Heart right ventricle (tissue), 16 donors: ENCODE measurements at regions not wholly inside any gene's neighbourhood (a gene's known extent, or its start where the extent isn't known, plus 50 kb on each side); places are given as distances from the start of the nearest gene placed in this dataset.

ENCODE experiments used
- ATAC-seq, 8 donors: fragments of 200-7000 bp; cut with Tn5 transposase; one replicate each; pipeline ENCODE4 v1.9.1; 2020; ENCODE audit warnings: mild to moderate bottlenecking in 8 of 8, moderate library complexity in 8 of 8, moderate number of reproducible peaks in 1 of 8
- DNase-seq, 2 donors: peaks; one replicate each; pipeline ENCODE4 v3.0.0-alpha.2; 2020
- H3K27ac ChIP-seq, 10 donors: fragments of 200-600 bp; sonication (generic) in 2 of 10; one replicate each; pipeline versions ENCODE4 v1.5.0 to v1.8.0; 2020 to 2022; ENCODE audit warnings: mild to moderate bottlenecking in 3 of 10
- H3K27me3 ChIP-seq, 7 donors: fragments of 200-600 bp; one replicate each; pipeline ENCODE4 v1.8.0; 2021 to 2022; ENCODE audit warnings: mild to moderate bottlenecking in 2 of 7
- H3K36me3 ChIP-seq, 9 donors: fragments of 200-600 bp; sonication (generic) in 1 of 9; one replicate each; pipeline versions ENCODE4 v1.5.0 to v1.8.0; 2020 to 2022; ENCODE audit warnings: mild to moderate bottlenecking in 2 of 9
- H3K4me1 ChIP-seq, 9 donors: fragments of 200-600 bp; sonication (generic) in 1 of 9; one replicate each; pipeline versions ENCODE4 v1.5.0 to v1.8.0; 2020 to 2022; ENCODE audit warnings: mild to moderate bottlenecking in 4 of 9
- H3K4me3 ChIP-seq, 10 donors: fragments of 200-600 bp; sonication (generic) in 2 of 10; one replicate each; pipeline versions ENCODE4 v1.5.0 to v1.8.0; 2020 to 2022; ENCODE audit warnings: mild to moderate bottlenecking in 7 of 10, moderate library complexity in 2 of 10
- H3K9me3 ChIP-seq, 11 donors: fragments of 200-600 bp in 10 of 11; sonication (generic) in 2 of 11; one replicate each; pipeline versions ENCODE4 v1.5.0 to v1.8.0; 2013 to 2022; ENCODE audit warnings: mild to moderate bottlenecking in 2 of 11, control low read depth in 1 of 11, moderate library complexity in 1 of 11
- CTCF ChIP-seq, 9 donors: fragments of 200-600 bp; sonication (generic) in 2 of 9; IDR thresholded peaks; one replicate each; pipeline versions ENCODE4 v1.5.0 to v1.8.0; 2021 to 2022; ENCODE audit warnings: antibody characterized with exemption in 9 of 9, mild to moderate bottlenecking in 5 of 9, moderate library complexity in 1 of 9
- WGBS, 2 donors: extraction: QIAGEN DNeasy Blood & Tissue Kit; methylation state at CpG; one replicate each; pipeline ENCODE4 v1.1.7; 2013; ENCODE audit warnings: inconsistent platforms in 1 of 2; 5-methylcytosine and 5-hydroxymethylcytosine counted together
- intact Hi-C, 10 donors: fragments of 100-400 bp; cut with DNase I; formaldehyde crosslinking; loops; one replicate each; pipeline versions ENCODE4 v1.11.1 to v1.14.2; 2022
- donor health status: Arrhythmogenic right ventricular cardiomyopathy.
- donor health status: ischemic (EF 13 %, LVEDD 7.1; RV severe dilation, severe dysfunction).
- donor health status: healthy with polysubstance abuse.
- donor health status: DM: no; HTN: yes; CAD: no.
- donor health status: DM: no; HTN: no; CAD: no.
- donor health status: ischemic (EF 25% LVEDD 6.9; RV normal size, moderate dysfunction).
- donor health status: ischemic (EF 25% LVEDD 5.7; RV mildly dilated, moderate dysfunction).
- donor health status: healthy.
- donor health status: DM: yes; HTN: yes; CAD: no.
- donor health status: Ischemic cardiomyopathy.
- donor health status: ischemic (EF 35%, LVEDD 5.7; RV mildly dilated, moderate dysfunction).
- donor health status: nonischemic (EF 11% LVEDD 7.7; RV severe dilation, severe dysfunction).
- donor health status: DM: yes; HTN: yes; CAD: no.
- donor health status: PGD.
- donor health status: ischemic (EF 29% LVEDD 5.4; RV normal size, mild dysfunction).
- donor health status: nonischemic (EF 23%, LVEDD 6.1; RV moderate dilation, normal function).

- no peak for TF ChIP-seq CTCF (IDR thresholded peaks at IDR 0.05)
- ATAC-seq = no peak
- Histone ChIP-seq H3K36me3 (no peaks in the 10 kb centered on the region), H3K27ac (no peak overlapping the region), H3K27me3 (no peaks in the 10 kb centered on the region), H3K9me3 (no peaks in the 10 kb centered on the region), H3K4me1 (peaks cover 0 to 15% (median 7%) of the 10 kb centered on the region in 9 donors), H3K4me3 (no peak overlapping the region)
- WGBS, 2 donors = 69 to 79% methylated on average over 7 of the region's 7 CpGs
- no peak for DNase-seq
- intact Hi-C loops = loop anchor here in 7 of 10 donors (5.0 to 10.0 kb wide), 5 partner anchors 114 to 487 kb away; partner anchors contain the start of gene SPRED2 (in 1 of the 7)
Observed at GRCh38 chr2:65551528-65551927, 119.1 kb upstream of the SPRED2 start.

GRCh38 chr2:65550246-65550645 is 117.8 kb upstream of the SPRED2 start:
- no peaks in the 10 kb centered on the region for H3K9me3 ChIP-seq
- no peaks in the 10 kb centered on the region for H3K27me3 ChIP-seq
- H3K4me3 ChIP-seq = no peak overlapping the region
- no peak overlapping the region for H3K27ac ChIP-seq
- DNase-seq = no peak
- no peak for ATAC-seq
- TF ChIP-seq CTCF (IDR thresholded peaks at IDR 0.05) = no peak
- WGBS, 2 donors = 71 to 75% methylated on average over 7 of the region's 7 CpGs
- H3K36me3 ChIP-seq = no peaks in the 10 kb centered on the region
- peaks cover 0 to 28% (median 16%) of the 10 kb centered on the region in 9 donors for H3K4me1 ChIP-seq
- intact Hi-C loops = loop anchor here in 7 of 10 donors (5.0 to 10.0 kb wide), 5 partner anchors 113 to 485 kb away; partner anchors contain the start of gene SPRED2 (in 1 of the 7)

GRCh38 chr2:65549631-65550030 is 117.2 kb upstream of the SPRED2 start:
- TF ChIP-seq CTCF (IDR thresholded peaks at IDR 0.05) = no peak
- no peaks in the 10 kb centered on the region for H3K9me3 ChIP-seq
- no peak overlapping the region for H3K4me3 ChIP-seq
- intact Hi-C loops = loop anchor here in 8 of 10 donors (5.0 to 10.0 kb wide), 6 partner anchors 112 to 485 kb away; partner anchors contain the start of gene SPRED2 (in 2 of the 8)
- ATAC-seq (no peak), DNase-seq (no peak)
- no peaks in the 10 kb centered on the region for H3K27me3 ChIP-seq
- H3K36me3 ChIP-seq = no peaks in the 10 kb centered on the region
- H3K27ac ChIP-seq = no peak overlapping the region
- 96 to 97% methylated on average over 4 of the region's 4 CpGs for WGBS, 2 donors
- H3K4me1 ChIP-seq = peaks cover 0 to 31% (median 16%) of the 10 kb centered on the region in 9 donors

GRCh38 chr2:65549257-65549627 is 116.8 kb upstream of the SPRED2 start:
- Histone ChIP-seq H3K27me3 (no peaks in the 10 kb centered on the region), H3K9me3 (no peaks in the 10 kb centered on the region), H3K36me3 (no peaks in the 10 kb centered on the region), H3K4me3 (no peak overlapping the region), H3K27ac (no peak overlapping the region), H3K4me1 (peaks cover 0 to 31% (median 16%) of the 10 kb centered on the region in 9 donors)
- intact Hi-C loops = loop anchor here in 2 of 10 donors (5.0 kb wide), 2 partner anchors 112 to 117 kb away; partner anchors contain the start of gene SPRED2 (in 1 of the 2)
- DNase-seq = no peak
- TF ChIP-seq CTCF (IDR thresholded peaks at IDR 0.05) = no peak
- WGBS, 2 donors = 98% methylated on average over 3 of the region's 3 CpGs
- no peak for ATAC-seq
